ENCODE measurements at regions not wholly inside any gene's neighbourhood (a gene's known extent, or its start where the extent isn't known, plus 50 kb on each side); places are given as distances from the start of the nearest gene placed in this dataset.

GRCh38 chr13:31036731-31037695 is 104.6 kb downstream of the TEX26 start:
- TF ChIP-seq EZH2phosphoT487 (IDR thresholded peaks at IDR 0.05; ENCODE audit: borderline replicate concordance, low read depth, low read length), result no peak
- TF ChIP-seq, protein P1, sequence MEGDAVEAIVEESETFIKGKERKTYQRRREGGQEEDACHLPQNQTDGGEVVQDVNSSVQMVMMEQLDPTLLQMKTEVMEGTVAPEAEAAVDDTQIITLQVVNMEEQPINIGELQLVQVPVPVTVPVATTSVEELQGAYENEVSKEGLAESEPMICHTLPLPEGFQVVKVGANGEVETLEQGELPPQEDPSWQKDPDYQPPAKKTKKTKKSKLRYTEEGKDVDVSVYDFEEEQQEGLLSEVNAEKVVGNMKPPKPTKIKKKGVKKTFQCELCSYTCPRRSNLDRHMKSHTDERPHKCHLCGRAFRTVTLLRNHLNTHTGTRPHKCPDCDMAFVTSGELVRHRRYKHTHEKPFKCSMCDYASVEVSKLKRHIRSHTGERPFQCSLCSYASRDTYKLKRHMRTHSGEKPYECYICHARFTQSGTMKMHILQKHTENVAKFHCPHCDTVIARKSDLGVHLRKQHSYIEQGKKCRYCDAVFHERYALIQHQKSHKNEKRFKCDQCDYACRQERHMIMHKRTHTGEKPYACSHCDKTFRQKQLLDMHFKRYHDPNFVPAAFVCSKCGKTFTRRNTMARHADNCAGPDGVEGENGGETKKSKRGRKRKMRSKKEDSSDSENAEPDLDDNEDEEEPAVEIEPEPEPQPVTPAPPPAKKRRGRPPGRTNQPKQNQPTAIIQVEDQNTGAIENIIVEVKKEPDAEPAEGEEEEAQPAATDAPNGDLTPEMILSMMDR (conservative IDR thresholded peaks at IDR 0.05; ENCODE audit: low read length), result no peak
- H3K4me1 ChIP-seq (ENCODE audit: insufficient read depth, low read length, poor library complexity, severe bottlenecking), result peaks cover 23% of the 10 kb centered on the region
- no peak for DNase-seq (ENCODE audit: low spot score)
- no peaks in the 10 kb centered on the region for H3K9me3 ChIP-seq (ENCODE audit: low read length)
- intact Hi-C loops (cut with micrococcal nuclease; ENCODE audit: unreplicated experiment), result no loop called here
- CTCF ChIA-PET (ENCODE audit: unreplicated experiment), result no interaction called here
- no peak overlapping the region for H3K4me2 ChIP-seq (ENCODE audit: low read length)
- POLR2A ChIA-PET, result interaction anchor here (0.6 to 0.7 kb wide), 2 partner anchors 26 to 605 kb away, joined by 3 read pairs; no protein-coding TSS in a partner anchor
- H3K9me2 ChIP-seq (ENCODE audit: insufficient read depth, low read length), result no peaks in the 10 kb centered on the region
- BruUV-seq (replicated peaks), result no TSS peak
- H2AFZ ChIP-seq (ENCODE audit: low read length), result no peak overlapping the region
- H3K79me2 ChIP-seq (ENCODE audit: insufficient read depth, low read depth, low read length), result no peaks in the 10 kb centered on the region
- H3K36me3 ChIP-seq (ENCODE audit: insufficient read depth, low read length), result no peaks in the 10 kb centered on the region
- H3K4me3 ChIP-seq (ENCODE audit: low read depth, low read length, poor library complexity, severe bottlenecking), result no peak overlapping the region
- H3K27ac ChIP-seq (ENCODE audit: low read depth, low read length, poor library complexity, severe bottlenecking), result no peak overlapping the region
- H4K20me1 ChIP-seq (ENCODE audit: insufficient read depth, low read length), result no peaks in the 10 kb centered on the region

GRCh38 chr13:31035185-31035965 is 102.9 kb downstream of the TEX26 start:
- Histone ChIP-seq H3K36me3 (ENCODE audit: insufficient read depth, low read length) (no peaks in the 10 kb centered on the region), H3K4me1 (ENCODE audit: insufficient read depth, low read length, poor library complexity, severe bottlenecking) (peaks cover 23% of the 10 kb centered on the region), H4K20me1 (ENCODE audit: insufficient read depth, low read length) (no peaks in the 10 kb centered on the region), H3K79me2 (ENCODE audit: insufficient read depth, low read depth, low read length) (no peaks in the 10 kb centered on the region), H3K9me3 (ENCODE audit: low read length) (no peaks in the 10 kb centered on the region), H2AFZ (ENCODE audit: low read length) (no peak overlapping the region), H3K9me2 (ENCODE audit: insufficient read depth, low read length) (no peaks in the 10 kb centered on the region), H3K4me2 (ENCODE audit: low read length) (no peak overlapping the region), H3K4me3 (ENCODE audit: low read depth, low read length, poor library complexity, severe bottlenecking) (no peak overlapping the region), H3K27ac (ENCODE audit: low read depth, low read length, poor library complexity, severe bottlenecking) (no peak overlapping the region)
- no peak for DNase-seq (ENCODE audit: low spot score)
- POLR2A ChIA-PET, result no interaction called here
- CTCF ChIA-PET (ENCODE audit: unreplicated experiment), result no interaction called here
- intact Hi-C loops (cut with micrococcal nuclease; ENCODE audit: unreplicated experiment), result no loop called here
- TF ChIP-seq, protein P1 (conservative IDR thresholded peaks at IDR 0.05; ENCODE audit: low read length), result no peak
- TF ChIP-seq EZH2phosphoT487 (IDR thresholded peaks at IDR 0.05; ENCODE audit: borderline replicate concordance, low read depth, low read length), result no peak
- no TSS peak for BruUV-seq (replicated peaks)
